ENCODE measurements at regions not wholly inside any gene's neighbourhood (a gene's known extent, or its start where the extent isn't known, plus 50 kb on each side); places are given as distances from the start of the nearest gene placed in this dataset.

DNA sequence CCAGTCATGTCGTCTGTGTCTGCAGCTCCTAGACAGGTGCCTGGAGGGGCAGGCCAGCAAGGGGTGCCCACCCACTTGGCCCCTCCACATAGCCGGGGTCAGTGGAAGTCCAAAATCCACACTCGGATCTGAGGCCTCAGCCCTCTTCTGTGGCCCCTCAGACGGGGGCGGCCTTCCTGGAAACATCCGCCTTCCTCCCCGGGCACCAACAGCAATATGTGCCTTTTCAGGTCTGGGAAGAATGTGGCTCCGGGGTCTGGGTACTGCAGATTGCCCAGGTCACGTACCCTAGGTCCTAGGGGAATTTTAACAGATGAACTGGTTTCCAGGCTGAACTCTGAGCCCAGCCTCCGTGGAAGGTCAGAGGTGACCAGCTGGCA is 208.6 kb downstream of the CTTN start:
- DNase-seq (ENCODE audit: low spot score) = no peak
- no peaks in the 10 kb centered on the region for H3K36me3 ChIP-seq (ENCODE audit: control insufficient read depth in 4 of 4, insufficient read depth in 3 of 4, low read depth in 1 of 4, low read length in 3 of 4)
- no peaks in the 10 kb centered on the region for H3K9me3 ChIP-seq (ENCODE audit: control insufficient read depth in 4 of 4, low read length in 3 of 4)
- H3K4me3 ChIP-seq (ENCODE audit: low read depth in 1 of 3, low read length in 3 of 3) = no peak overlapping the region
- TF ChIP-seq YY1 (IDR thresholded peaks at IDR 0.05) = no peak
- TF ChIP-seq EGR1 (IDR thresholded peaks at IDR 0.05; ENCODE audit: low read depth in 2 of 2) = no peak
- TF ChIP-seq, protein P1, sequence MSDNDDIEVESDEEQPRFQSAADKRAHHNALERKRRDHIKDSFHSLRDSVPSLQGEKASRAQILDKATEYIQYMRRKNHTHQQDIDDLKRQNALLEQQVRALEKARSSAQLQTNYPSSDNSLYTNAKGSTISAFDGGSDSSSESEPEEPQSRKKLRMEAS (IDR thresholded peaks at IDR 0.05) = no peak
- TF ChIP-seq, protein P2, sequence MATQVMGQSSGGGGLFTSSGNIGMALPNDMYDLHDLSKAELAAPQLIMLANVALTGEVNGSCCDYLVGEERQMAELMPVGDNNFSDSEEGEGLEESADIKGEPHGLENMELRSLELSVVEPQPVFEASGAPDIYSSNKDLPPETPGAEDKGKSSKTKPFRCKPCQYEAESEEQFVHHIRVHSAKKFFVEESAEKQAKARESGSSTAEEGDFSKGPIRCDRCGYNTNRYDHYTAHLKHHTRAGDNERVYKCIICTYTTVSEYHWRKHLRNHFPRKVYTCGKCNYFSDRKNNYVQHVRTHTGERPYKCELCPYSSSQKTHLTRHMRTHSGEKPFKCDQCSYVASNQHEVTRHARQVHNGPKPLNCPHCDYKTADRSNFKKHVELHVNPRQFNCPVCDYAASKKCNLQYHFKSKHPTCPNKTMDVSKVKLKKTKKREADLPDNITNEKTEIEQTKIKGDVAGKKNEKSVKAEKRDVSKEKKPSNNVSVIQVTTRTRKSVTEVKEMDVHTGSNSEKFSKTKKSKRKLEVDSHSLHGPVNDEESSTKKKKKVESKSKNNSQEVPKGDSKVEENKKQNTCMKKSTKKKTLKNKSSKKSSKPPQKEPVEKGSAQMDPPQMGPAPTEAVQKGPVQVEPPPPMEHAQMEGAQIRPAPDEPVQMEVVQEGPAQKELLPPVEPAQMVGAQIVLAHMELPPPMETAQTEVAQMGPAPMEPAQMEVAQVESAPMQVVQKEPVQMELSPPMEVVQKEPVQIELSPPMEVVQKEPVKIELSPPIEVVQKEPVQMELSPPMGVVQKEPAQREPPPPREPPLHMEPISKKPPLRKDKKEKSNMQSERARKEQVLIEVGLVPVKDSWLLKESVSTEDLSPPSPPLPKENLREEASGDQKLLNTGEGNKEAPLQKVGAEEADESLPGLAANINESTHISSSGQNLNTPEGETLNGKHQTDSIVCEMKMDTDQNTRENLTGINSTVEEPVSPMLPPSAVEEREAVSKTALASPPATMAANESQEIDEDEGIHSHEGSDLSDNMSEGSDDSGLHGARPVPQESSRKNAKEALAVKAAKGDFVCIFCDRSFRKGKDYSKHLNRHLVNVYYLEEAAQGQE (IDR thresholded peaks at IDR 0.05) = no peak
- no peak for TF ChIP-seq NR2F2 (IDR thresholded peaks at IDR 0.05)
- TF ChIP-seq, protein P3, sequence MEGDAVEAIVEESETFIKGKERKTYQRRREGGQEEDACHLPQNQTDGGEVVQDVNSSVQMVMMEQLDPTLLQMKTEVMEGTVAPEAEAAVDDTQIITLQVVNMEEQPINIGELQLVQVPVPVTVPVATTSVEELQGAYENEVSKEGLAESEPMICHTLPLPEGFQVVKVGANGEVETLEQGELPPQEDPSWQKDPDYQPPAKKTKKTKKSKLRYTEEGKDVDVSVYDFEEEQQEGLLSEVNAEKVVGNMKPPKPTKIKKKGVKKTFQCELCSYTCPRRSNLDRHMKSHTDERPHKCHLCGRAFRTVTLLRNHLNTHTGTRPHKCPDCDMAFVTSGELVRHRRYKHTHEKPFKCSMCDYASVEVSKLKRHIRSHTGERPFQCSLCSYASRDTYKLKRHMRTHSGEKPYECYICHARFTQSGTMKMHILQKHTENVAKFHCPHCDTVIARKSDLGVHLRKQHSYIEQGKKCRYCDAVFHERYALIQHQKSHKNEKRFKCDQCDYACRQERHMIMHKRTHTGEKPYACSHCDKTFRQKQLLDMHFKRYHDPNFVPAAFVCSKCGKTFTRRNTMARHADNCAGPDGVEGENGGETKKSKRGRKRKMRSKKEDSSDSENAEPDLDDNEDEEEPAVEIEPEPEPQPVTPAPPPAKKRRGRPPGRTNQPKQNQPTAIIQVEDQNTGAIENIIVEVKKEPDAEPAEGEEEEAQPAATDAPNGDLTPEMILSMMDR (IDR thresholded peaks at IDR 0.05; ENCODE audit: low read depth, low read length, missing input control) = no peak
- no peak for TF ChIP-seq GABPA (IDR thresholded peaks at IDR 0.05 in 1 of 2, conservative IDR thresholded peaks at IDR 0.05 in 1 of 2)
- no peak for TF ChIP-seq SP1 (IDR thresholded peaks at IDR 0.05)
- TF ChIP-seq HNF4A (conservative IDR thresholded peaks at IDR 0.05) = no peak
- no peak for TF ChIP-seq TAF1 (conservative IDR thresholded peaks at IDR 0.05)
- TF ChIP-seq, protein P4, sequence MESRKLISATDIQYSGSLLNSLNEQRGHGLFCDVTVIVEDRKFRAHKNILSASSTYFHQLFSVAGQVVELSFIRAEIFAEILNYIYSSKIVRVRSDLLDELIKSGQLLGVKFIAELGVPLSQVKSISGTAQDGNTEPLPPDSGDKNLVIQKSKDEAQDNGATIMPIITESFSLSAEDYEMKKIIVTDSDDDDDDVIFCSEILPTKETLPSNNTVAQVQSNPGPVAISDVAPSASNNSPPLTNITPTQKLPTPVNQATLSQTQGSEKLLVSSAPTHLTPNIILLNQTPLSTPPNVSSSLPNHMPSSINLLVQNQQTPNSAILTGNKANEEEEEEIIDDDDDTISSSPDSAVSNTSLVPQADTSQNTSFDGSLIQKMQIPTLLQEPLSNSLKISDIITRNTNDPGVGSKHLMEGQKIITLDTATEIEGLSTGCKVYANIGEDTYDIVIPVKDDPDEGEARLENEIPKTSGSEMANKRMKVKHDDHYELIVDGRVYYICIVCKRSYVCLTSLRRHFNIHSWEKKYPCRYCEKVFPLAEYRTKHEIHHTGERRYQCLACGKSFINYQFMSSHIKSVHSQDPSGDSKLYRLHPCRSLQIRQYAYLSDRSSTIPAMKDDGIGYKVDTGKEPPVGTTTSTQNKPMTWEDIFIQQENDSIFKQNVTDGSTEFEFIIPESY (IDR thresholded peaks at IDR 0.05) = no peak
- no peak for TF ChIP-seq FOXA1 (IDR thresholded peaks at IDR 0.05)
- TF ChIP-seq JUND (IDR thresholded peaks at IDR 0.05) = no peak
- TF ChIP-seq RXRA (IDR thresholded peaks at IDR 0.05) = no peak
- TF ChIP-seq FOXA2 (IDR thresholded peaks at IDR 0.05) = no peak
- WGBS = 76% methylated on average over 10 of the region's 10 CpGs
- H3K4me1 ChIP-seq (ENCODE audit: control insufficient read depth in 4 of 4, insufficient read depth in 4 of 4, low read length in 3 of 4) = no peaks in the 10 kb centered on the region
- no peaks in the 10 kb centered on the region for H3K27me3 ChIP-seq (ENCODE audit: control insufficient read depth in 4 of 4, insufficient read depth in 4 of 4, low read length in 3 of 4)
- H3K9ac ChIP-seq (ENCODE audit: low read depth in 1 of 2, low read length in 2 of 2) = no peak overlapping the region
- H3K27ac ChIP-seq (ENCODE audit: low read depth in 1 of 2, low read length in 2 of 2) = no peak overlapping the region

DNA sequence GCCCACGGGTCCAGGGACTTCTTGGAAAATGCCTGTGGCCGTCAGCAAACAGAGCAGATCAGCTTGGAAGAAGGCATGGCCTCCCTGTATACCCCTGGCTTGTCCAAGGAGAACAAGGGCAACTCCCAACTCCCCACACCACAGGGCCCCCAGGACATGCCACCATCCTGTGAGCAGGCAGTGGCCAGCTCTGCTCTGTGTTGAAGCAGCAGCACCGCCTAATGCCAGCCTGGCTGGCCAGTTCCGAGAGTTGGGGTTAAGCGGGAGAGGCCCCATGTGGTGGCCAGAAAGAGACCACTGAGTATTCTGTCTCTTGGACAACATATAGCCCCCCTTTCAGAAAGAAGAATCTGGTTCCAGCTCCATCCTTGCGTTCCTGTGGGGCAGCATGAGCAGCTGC is 209.2 kb downstream of the CTTN start:
- WGBS = 81% methylated on average over 6 of the region's 6 CpGs

More for the DNA sequence above, 209.2 kb downstream of the CTTN start:
- H3K4me3 ChIP-seq (ENCODE audit: low read depth in 1 of 3, low read length in 3 of 3) = no peak overlapping the region
- no peaks in the 10 kb centered on the region for H3K36me3 ChIP-seq (ENCODE audit: control insufficient read depth in 4 of 4, insufficient read depth in 3 of 4, low read depth in 1 of 4, low read length in 3 of 4)
- DNase-seq (ENCODE audit: low spot score) = no peak
- H3K4me1 ChIP-seq (ENCODE audit: control insufficient read depth in 4 of 4, insufficient read depth in 4 of 4, low read length in 3 of 4) = peaks cover 0 to 1% (median 0%) of the 10 kb centered on the region in 4 donors
- H3K27me3 ChIP-seq (ENCODE audit: control insufficient read depth in 4 of 4, insufficient read depth in 4 of 4, low read length in 3 of 4) = no peaks in the 10 kb centered on the region
- H3K9ac ChIP-seq (ENCODE audit: low read depth in 1 of 2, low read length in 2 of 2) = no peak overlapping the region
- H3K27ac ChIP-seq (ENCODE audit: low read depth in 1 of 2, low read length in 2 of 2) = no peak overlapping the region
- H3K9me3 ChIP-seq (ENCODE audit: control insufficient read depth in 4 of 4, low read length in 3 of 4) = no peaks in the 10 kb centered on the region
- no peak for TF ChIP-seq HNF4A (conservative IDR thresholded peaks at IDR 0.05)
- TF ChIP-seq FOXA1 (IDR thresholded peaks at IDR 0.05) = no peak
- TF ChIP-seq, protein P2 (IDR thresholded peaks at IDR 0.05) = no peak
- TF ChIP-seq NR2F2 (IDR thresholded peaks at IDR 0.05) = no peak
- no peak for TF ChIP-seq JUND (IDR thresholded peaks at IDR 0.05)
- no peak for TF ChIP-seq HNF4G (IDR thresholded peaks at IDR 0.05)
- TF ChIP-seq, protein P1 (IDR thresholded peaks at IDR 0.05) = no peak
- TF ChIP-seq, protein P4 (IDR thresholded peaks at IDR 0.05) = no peak

All from liver (tissue), 8 donors.